ENCODE measurements at regions not wholly inside any gene's neighbourhood (a gene's known extent, or its start where the extent isn't known, plus 50 kb on each side); places are given as distances from the start of the nearest gene placed in this dataset.

- TF ChIP-seq CTCF (conservative IDR thresholded peaks at IDR 0.05; ENCODE audit: low read depth in 2 of 2) (no peak), POLR2AphosphoS5 (IDR thresholded peaks at IDR 0.05; ENCODE audit: low read depth) (no peak), ETS1 (IDR thresholded peaks at IDR 0.05) (no peak), EZH2phosphoT487 (IDR thresholded peaks at IDR 0.05; ENCODE audit: unreplicated experiment) (no peak), NANOG (IDR thresholded peaks at IDR 0.05; ENCODE audit: borderline replicate concordance) (no peak), EZH2 (IDR thresholded peaks at IDR 0.05; ENCODE audit: low read depth, unreplicated experiment) (no peak), CREB1 (CRISPR knock-in tag; IDR thresholded peaks at IDR 0.05; ENCODE audit: low read depth) (no peak), ZNF114 (CRISPR knock-in tag; IDR thresholded peaks at IDR 0.05) (no peak), STAT1 (IDR thresholded peaks at IDR 0.05; ENCODE audit: unreplicated experiment) (no peak), JUNB (IDR thresholded peaks at IDR 0.05; ENCODE audit: unreplicated experiment) (no peak), ZNF331 (CRISPR knock-in tag; IDR thresholded peaks at IDR 0.05; ENCODE audit: low read depth) (no peak)
- TF ChIP-seq, protein P1, sequence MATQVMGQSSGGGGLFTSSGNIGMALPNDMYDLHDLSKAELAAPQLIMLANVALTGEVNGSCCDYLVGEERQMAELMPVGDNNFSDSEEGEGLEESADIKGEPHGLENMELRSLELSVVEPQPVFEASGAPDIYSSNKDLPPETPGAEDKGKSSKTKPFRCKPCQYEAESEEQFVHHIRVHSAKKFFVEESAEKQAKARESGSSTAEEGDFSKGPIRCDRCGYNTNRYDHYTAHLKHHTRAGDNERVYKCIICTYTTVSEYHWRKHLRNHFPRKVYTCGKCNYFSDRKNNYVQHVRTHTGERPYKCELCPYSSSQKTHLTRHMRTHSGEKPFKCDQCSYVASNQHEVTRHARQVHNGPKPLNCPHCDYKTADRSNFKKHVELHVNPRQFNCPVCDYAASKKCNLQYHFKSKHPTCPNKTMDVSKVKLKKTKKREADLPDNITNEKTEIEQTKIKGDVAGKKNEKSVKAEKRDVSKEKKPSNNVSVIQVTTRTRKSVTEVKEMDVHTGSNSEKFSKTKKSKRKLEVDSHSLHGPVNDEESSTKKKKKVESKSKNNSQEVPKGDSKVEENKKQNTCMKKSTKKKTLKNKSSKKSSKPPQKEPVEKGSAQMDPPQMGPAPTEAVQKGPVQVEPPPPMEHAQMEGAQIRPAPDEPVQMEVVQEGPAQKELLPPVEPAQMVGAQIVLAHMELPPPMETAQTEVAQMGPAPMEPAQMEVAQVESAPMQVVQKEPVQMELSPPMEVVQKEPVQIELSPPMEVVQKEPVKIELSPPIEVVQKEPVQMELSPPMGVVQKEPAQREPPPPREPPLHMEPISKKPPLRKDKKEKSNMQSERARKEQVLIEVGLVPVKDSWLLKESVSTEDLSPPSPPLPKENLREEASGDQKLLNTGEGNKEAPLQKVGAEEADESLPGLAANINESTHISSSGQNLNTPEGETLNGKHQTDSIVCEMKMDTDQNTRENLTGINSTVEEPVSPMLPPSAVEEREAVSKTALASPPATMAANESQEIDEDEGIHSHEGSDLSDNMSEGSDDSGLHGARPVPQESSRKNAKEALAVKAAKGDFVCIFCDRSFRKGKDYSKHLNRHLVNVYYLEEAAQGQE (IDR thresholded peaks at IDR 0.05; ENCODE audit: unreplicated experiment), result no peak
Measured at GRCh38 chr16:25367773-25368524, 110.3 kb upstream of the ZKSCAN2 start.

All from GM23338 (cell line).